ENCODE measurements at regions not wholly inside any gene's neighbourhood (a gene's known extent, or its start where the extent isn't known, plus 50 kb on each side); places are given as distances from the start of the nearest gene placed in this dataset.

GRCh38 chr7:156125841-156126730 lies 313.8 kb upstream of the SHH start:
- DNase-seq (ENCODE audit: low read depth), result no peak

- no peak for DNase-seq (ENCODE audit: low read depth)
These were observed 312.1 kb upstream of the SHH start for GRCh38 chr7:156124356-156124755.

GRCh38 chr7:156123362-156123761 lies 311.1 kb upstream of the SHH start:
- no peak for DNase-seq (ENCODE audit: low read depth)

- no peak for DNase-seq (ENCODE audit: low read depth)
These were observed 310.6 kb upstream of the SHH start for GRCh38 chr7:156122752-156123354.

- DNase-seq (ENCODE audit: low read depth), result no peak
These were observed 309.7 kb upstream of the SHH start for GRCh38 chr7:156121956-156122355.

GRCh38 chr7:156121434-156121833 lies 309.2 kb upstream of the SHH start:
- no peak for DNase-seq (ENCODE audit: low read depth)

GRCh38 chr7:156120552-156120951 lies 308.3 kb upstream of the SHH start:
- no peak for DNase-seq (ENCODE audit: low read depth)

GRCh38 chr7:156119771-156120170 lies 307.5 kb upstream of the SHH start:
- DNase-seq (ENCODE audit: low read depth), result no peak

- DNase-seq (ENCODE audit: low read depth), result no peak
These were observed 306.0 kb upstream of the SHH start for GRCh38 chr7:156118248-156118645.

- no peak for DNase-seq (ENCODE audit: low read depth)
These were observed 305.4 kb upstream of the SHH start for GRCh38 chr7:156117542-156118247.

GRCh38 chr7:156116514-156117215 lies 304.4 kb upstream of the SHH start:
- DNase-seq (ENCODE audit: low read depth), result no peak

GRCh38 chr7:156115582-156115981 lies 303.3 kb upstream of the SHH start:
- no peak for DNase-seq (ENCODE audit: low read depth)

GRCh38 chr7:156113731-156114130 lies 301.5 kb upstream of the SHH start:
- no peak for DNase-seq (ENCODE audit: low read depth)

- no peak for DNase-seq (ENCODE audit: low read depth)
These were observed 297.7 kb upstream of the SHH start for GRCh38 chr7:156109988-156110387.

GRCh38 chr7:156109076-156109475 lies 296.8 kb upstream of the SHH start:
- no peak for DNase-seq (ENCODE audit: low read depth)

- no peak for DNase-seq (ENCODE audit: low read depth)
These were observed 295.7 kb upstream of the SHH start for GRCh38 chr7:156107957-156108356.

- DNase-seq (ENCODE audit: low read depth), result no peak
These were observed 293.8 kb upstream of the SHH start for GRCh38 chr7:156106107-156106426.

GRCh38 chr7:156105337-156106106 lies 293.3 kb upstream of the SHH start:
- no peak for DNase-seq (ENCODE audit: low read depth)

GRCh38 chr7:156104501-156105336 lies 292.5 kb upstream of the SHH start:
- DNase-seq (ENCODE audit: low read depth), result no peak

- no peak for DNase-seq (ENCODE audit: low read depth)
These were observed 290.0 kb upstream of the SHH start for GRCh38 chr7:156102267-156102666.

GRCh38 chr7:156101355-156101754 lies 289.1 kb upstream of the SHH start:
- DNase-seq (ENCODE audit: low read depth), result no peak
